ENCODE measurements at regions not wholly inside any gene's neighbourhood (a gene's known extent, or its start where the extent isn't known, plus 50 kb on each side); places are given as distances from the start of the nearest gene placed in this dataset.

DNA sequence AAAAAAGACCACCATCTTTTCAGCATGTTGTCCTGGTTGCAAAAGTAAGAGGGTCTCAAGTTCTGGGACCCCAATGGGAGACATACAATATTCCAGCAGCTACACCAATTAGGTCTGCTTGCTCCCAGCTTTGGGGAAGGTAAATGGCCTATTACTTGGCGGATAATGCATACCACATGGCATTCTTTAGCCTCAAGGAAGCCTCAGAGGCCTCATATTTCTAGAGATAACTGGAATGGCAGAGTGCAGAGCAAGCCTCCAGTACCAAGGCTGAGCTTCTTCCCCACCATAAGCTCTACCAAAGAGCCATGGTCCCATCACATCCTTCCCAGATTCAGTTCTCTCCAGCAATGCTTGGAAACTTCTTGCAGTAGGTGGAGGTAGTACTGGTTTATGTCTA, 493.8 kb downstream of the SHQ1 start:
- Histone ChIP-seq H3K9me3 (no peaks in the 10 kb centered on the region), H3K4me1 (no peaks in the 10 kb centered on the region), H3K27ac (no peak overlapping the region), H3K4me3 (no peak overlapping the region), H3K4me2 (no peak overlapping the region)
- FAIRE-seq, result no peak
- DNase-seq (ENCODE audit: low read depth in 1 of 2, low spot score in 1 of 2), result no peak
- ChIA-PET CTCF (interaction anchor here (0.7 kb wide), 1 partner anchor 1148 kb away, joined by 3 read pairs; no protein-coding TSS in a partner anchor), POLR2A (no interaction called here)
- WGBS (ENCODE audit: missing lambda C conversion rate), result 57% methylated on average over 1 of the region's 1 CpG
- ATAC-seq, result no peak
- TF ChIP-seq EHMT2 (IDR thresholded peaks at IDR 0.05; ENCODE audit: low read depth) (no peak), JUNB (IDR thresholded peaks at IDR 0.05) (no peak)

- FAIRE-seq (no peak), DNase-seq (ENCODE audit: low read depth in 1 of 2, low spot score in 1 of 2) (no peak), ATAC-seq (no peak)
- ChIA-PET POLR2A (no interaction called here), CTCF (no interaction called here)
- TF ChIP-seq PHF8 (IDR thresholded peaks at IDR 0.05; ENCODE audit: borderline replicate concordance, low read depth) (no peak), FOXS1 (CRISPR knock-in tag; IDR thresholded peaks at IDR 0.05) (no peak), RCOR1 (IDR thresholded peaks at IDR 0.05; ENCODE audit: low read depth, low read length) (no peak), GATA3 (IDR thresholded peaks at IDR 0.05; ENCODE audit: borderline replicate concordance) (no peak)
- TF ChIP-seq, protein P1, sequence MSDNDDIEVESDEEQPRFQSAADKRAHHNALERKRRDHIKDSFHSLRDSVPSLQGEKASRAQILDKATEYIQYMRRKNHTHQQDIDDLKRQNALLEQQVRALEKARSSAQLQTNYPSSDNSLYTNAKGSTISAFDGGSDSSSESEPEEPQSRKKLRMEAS (IDR thresholded peaks at IDR 0.05), result no peak
- TF ChIP-seq, protein P2, sequence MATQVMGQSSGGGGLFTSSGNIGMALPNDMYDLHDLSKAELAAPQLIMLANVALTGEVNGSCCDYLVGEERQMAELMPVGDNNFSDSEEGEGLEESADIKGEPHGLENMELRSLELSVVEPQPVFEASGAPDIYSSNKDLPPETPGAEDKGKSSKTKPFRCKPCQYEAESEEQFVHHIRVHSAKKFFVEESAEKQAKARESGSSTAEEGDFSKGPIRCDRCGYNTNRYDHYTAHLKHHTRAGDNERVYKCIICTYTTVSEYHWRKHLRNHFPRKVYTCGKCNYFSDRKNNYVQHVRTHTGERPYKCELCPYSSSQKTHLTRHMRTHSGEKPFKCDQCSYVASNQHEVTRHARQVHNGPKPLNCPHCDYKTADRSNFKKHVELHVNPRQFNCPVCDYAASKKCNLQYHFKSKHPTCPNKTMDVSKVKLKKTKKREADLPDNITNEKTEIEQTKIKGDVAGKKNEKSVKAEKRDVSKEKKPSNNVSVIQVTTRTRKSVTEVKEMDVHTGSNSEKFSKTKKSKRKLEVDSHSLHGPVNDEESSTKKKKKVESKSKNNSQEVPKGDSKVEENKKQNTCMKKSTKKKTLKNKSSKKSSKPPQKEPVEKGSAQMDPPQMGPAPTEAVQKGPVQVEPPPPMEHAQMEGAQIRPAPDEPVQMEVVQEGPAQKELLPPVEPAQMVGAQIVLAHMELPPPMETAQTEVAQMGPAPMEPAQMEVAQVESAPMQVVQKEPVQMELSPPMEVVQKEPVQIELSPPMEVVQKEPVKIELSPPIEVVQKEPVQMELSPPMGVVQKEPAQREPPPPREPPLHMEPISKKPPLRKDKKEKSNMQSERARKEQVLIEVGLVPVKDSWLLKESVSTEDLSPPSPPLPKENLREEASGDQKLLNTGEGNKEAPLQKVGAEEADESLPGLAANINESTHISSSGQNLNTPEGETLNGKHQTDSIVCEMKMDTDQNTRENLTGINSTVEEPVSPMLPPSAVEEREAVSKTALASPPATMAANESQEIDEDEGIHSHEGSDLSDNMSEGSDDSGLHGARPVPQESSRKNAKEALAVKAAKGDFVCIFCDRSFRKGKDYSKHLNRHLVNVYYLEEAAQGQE (IDR thresholded peaks at IDR 0.05), result no peak
- 61% methylated on average over 18 of the region's 18 CpGs for WGBS (ENCODE audit: missing lambda C conversion rate)
- no peak overlapping the region for H3K27ac ChIP-seq
- no peak overlapping the region for H3K4me3 ChIP-seq
- H3K9me3 ChIP-seq, result no peaks in the 10 kb centered on the region
- H3K4me2 ChIP-seq, result no peak overlapping the region
- no peaks in the 10 kb centered on the region for H3K4me1 ChIP-seq
Measured at GRCh38 chr3:72353236-72354128, 494.8 kb downstream of the SHQ1 start.

- Histone ChIP-seq H3K27ac (no peak overlapping the region), H3K4me3 (no peak overlapping the region), H3K4me2 (no peak overlapping the region), H3K9me3 (no peaks in the 10 kb centered on the region), H3K4me1 (no peaks in the 10 kb centered on the region)
- ATAC-seq, result no peak
- DNase-seq (ENCODE audit: low read depth in 1 of 2, low spot score in 1 of 2), result no peak
- FAIRE-seq, result no peak
- TF ChIP-seq EHF (CRISPR knock-in tag; IDR thresholded peaks at IDR 0.05), result no peak
- TF ChIP-seq CTCF (IDR thresholded peaks at IDR 0.05), result no peak
- TF ChIP-seq SMC3 (IDR thresholded peaks at IDR 0.05), result no peak
- TF ChIP-seq RFX5 (IDR thresholded peaks at IDR 0.05), result no peak
- TF ChIP-seq NPAS2 (CRISPR knock-in tag; IDR thresholded peaks at IDR 0.05; ENCODE audit: borderline replicate concordance), result no peak
- TF ChIP-seq ZFP36 (IDR thresholded peaks at IDR 0.05; ENCODE audit: borderline replicate concordance, partially characterized antibody), result no peak
- TF ChIP-seq ZNF302 (CRISPR knock-in tag; IDR thresholded peaks at IDR 0.05), result no peak
- TF ChIP-seq SREBF2 (IDR thresholded peaks at IDR 0.05), result no peak
- TF ChIP-seq HES2 (IDR thresholded peaks at IDR 0.05), result no peak
- TF ChIP-seq, protein P3, sequence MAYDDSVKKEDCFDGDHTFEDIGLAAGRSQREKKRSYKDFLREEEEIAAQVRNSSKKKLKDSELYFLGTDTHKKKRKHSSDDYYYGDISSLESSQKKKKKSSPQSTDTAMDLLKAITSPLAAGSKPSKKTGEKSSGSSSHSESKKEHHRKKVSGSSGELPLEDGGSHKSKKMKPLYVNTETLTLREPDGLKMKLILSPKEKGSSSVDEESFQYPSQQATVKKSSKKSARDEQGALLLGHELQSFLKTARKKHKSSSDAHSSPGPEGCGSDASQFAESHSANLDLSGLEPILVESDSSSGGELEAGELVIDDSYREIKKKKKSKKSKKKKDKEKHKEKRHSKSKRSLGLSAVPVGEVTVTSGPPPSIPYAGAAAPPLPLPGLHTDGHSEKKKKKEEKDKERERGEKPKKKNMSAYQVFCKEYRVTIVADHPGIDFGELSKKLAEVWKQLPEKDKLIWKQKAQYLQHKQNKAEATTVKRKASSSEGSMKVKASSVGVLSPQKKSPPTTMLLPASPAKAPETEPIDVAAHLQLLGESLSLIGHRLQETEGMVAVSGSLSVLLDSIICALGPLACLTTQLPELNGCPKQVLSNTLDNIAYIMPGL (CRISPR knock-in tag; IDR thresholded peaks at IDR 0.05; ENCODE audit: borderline replicate concordance), result no peak
- WGBS (ENCODE audit: missing lambda C conversion rate), result 34% methylated on average over 5 of the region's 5 CpGs
- ChIA-PET POLR2A (no interaction called here), CTCF (no interaction called here)
Measured at GRCh38 chr3:72352176-72352575, 496.1 kb downstream of the SHQ1 start.
